OCI-LY3 (cell line): ENCODE measurements at regions not wholly inside any gene's neighbourhood (a gene's known extent, or its start where the extent isn't known, plus 50 kb on each side); places are given as distances from the start of the nearest gene placed in this dataset.
"Not testable (repeated sequence)": the region's sequence is repeated elsewhere in the genome, so short reads cannot be mapped to it uniquely, and the experiment has no call there.

Experiments
- H2AFZ ChIP-seq: fragments of 200-600, 300-600 bp; shearing (Covaris generic); 2 replicates; pipeline ENCODE4 v1.6.0; 2014; ENCODE audit warnings: antibody characterized with exemption, low read depth, low read length
- H3K27ac ChIP-seq: fragments of 200-600, 300-600 bp; sonication (generic); 2 replicates; pipeline ENCODE4 v1.5.1; 2014; ENCODE audit warnings: mild to moderate bottlenecking, low read length, moderate library complexity, mixed read lengths
- H3K27me3 ChIP-seq: fragments of 200-600, 300-600 bp; sonication (generic); 2 replicates; pipeline ENCODE4 v1.6.1; 2014; ENCODE audit warnings: low read depth, low read length, mixed read lengths
- H3K36me3 ChIP-seq: fragments of 200-600, 300-600 bp; sonication (generic); replicated peaks from 2 replicates; pipeline ENCODE3; 2014; ENCODE audit warnings: low read depth, low read length, mixed read lengths
- H3K4me1 ChIP-seq: fragments of 300-600, 200-600 bp; sonication (generic); 2 replicates; pipeline ENCODE4 v1.6.1; 2014; ENCODE audit warnings: low read length, mixed read lengths
- H3K4me2 ChIP-seq: fragments of 200-600, 300-600 bp; sonication (generic); 2 replicates; pipeline ENCODE4 v1.6.1; 2014; ENCODE audit warnings: low read length, mixed read lengths
- H3K4me3 ChIP-seq: fragments of 300-600, 200-600 bp; sonication (generic); 2 replicates; pipeline ENCODE4 v1.5.1; 2014; ENCODE audit warnings: antibody characterized with exemption, mild to moderate bottlenecking, low read length, moderate library complexity
- H3K79me2 ChIP-seq: fragments of 300-600, 200-600 bp; shearing (Covaris generic); 2 replicates; pipeline ENCODE4 v1.6.1; 2014; ENCODE audit warnings: mild to moderate bottlenecking, low read length, mixed read lengths
- H3K9ac ChIP-seq: fragments of 300-600, 200-600 bp; shearing (Covaris generic); 2 replicates; pipeline ENCODE4 v1.6.0; 2014; ENCODE audit warnings: mild to moderate bottlenecking, low read length, moderate library complexity
- H3K9me3 ChIP-seq: fragments of 200-600, 300-600 bp; shearing (Covaris generic); 2 replicates; pipeline ENCODE4 v1.6.1; 2014; ENCODE audit warnings: low read length, mixed read lengths; ENCODE audit not compliant: insufficient read depth
- H4K20me1 ChIP-seq: fragments of 200-600, 300-600 bp; sonication (generic); 2 replicates; pipeline ENCODE4 v1.6.1; 2016; ENCODE audit warnings: low read length, mixed read lengths; ENCODE audit not compliant: insufficient read depth
- CTCF ChIP-seq: fragments of 200-600, 300-600 bp; sonication (generic); IDR thresholded peaks from 2 replicates; pipeline ENCODE4 v1.5.1; 2014; ENCODE audit warnings: antibody characterized with exemption, low read length, low read depth
- EZH2phosphoT487 ChIP-seq: fragments of 200-600 bp; shearing (Covaris generic); IDR thresholded peaks from 2 replicates; pipeline ENCODE4 v1.6.1; 2018; ENCODE audit warnings: antibody characterized with exemption, mixed run types, low read depth

- no peaks in the 10 kb centered on the region for H3K36me3 ChIP-seq
- no peak overlapping the region for H3K4me3 ChIP-seq
- H3K27ac ChIP-seq, result no peak overlapping the region
- TF ChIP-seq EZH2phosphoT487 (no peak), CTCF (no peak)
- no peaks in the 10 kb centered on the region for H3K27me3 ChIP-seq
- H3K4me2 ChIP-seq, result no peak overlapping the region
- no peak overlapping the region for H3K9ac ChIP-seq
- no peaks in the 10 kb centered on the region for H3K4me1 ChIP-seq
- H3K9me3 ChIP-seq, result no peaks in the 10 kb centered on the region
- H4K20me1 ChIP-seq, result no peaks in the 10 kb centered on the region
- no peaks in the 10 kb centered on the region for H3K79me2 ChIP-seq
- H2AFZ ChIP-seq, result no peak overlapping the region
Observed at GRCh38 chr5:126280846-126281245, 142.4 kb upstream of the GRAMD2B start.

- no peak overlapping the region for H3K4me3 ChIP-seq
- H3K27me3 ChIP-seq, result no peaks in the 10 kb centered on the region
- no peak overlapping the region for H2AFZ ChIP-seq
- no peaks in the 10 kb centered on the region for H3K79me2 ChIP-seq
- TF ChIP-seq EZH2phosphoT487 (no peak), CTCF (no peak)
- H3K9me3 ChIP-seq, result no peaks in the 10 kb centered on the region
- H3K36me3 ChIP-seq, result no peaks in the 10 kb centered on the region
- H3K4me1 ChIP-seq, result no peaks in the 10 kb centered on the region
- no peak overlapping the region for H3K4me2 ChIP-seq
- H4K20me1 ChIP-seq, result no peaks in the 10 kb centered on the region
- H3K27ac ChIP-seq, result no peak overlapping the region
- H3K9ac ChIP-seq, result no peak overlapping the region
Observed at GRCh38 chr5:126284977-126285696, 138.1 kb upstream of the GRAMD2B start.

- H3K4me2 ChIP-seq, H2AFZ ChIP-seq, H3K36me3 ChIP-seq, H3K27me3 ChIP-seq, H3K4me1 ChIP-seq, H4K20me1 ChIP-seq, H3K4me3 ChIP-seq, H3K27ac ChIP-seq, H3K9ac ChIP-seq, H3K79me2 ChIP-seq, H3K9me3 ChIP-seq: not testable (repeated sequence)
Observed at GRCh38 chr5:126296121-126296520, 127.1 kb upstream of the GRAMD2B start.

- Histone ChIP-seq H3K27ac (no peak overlapping the region), H3K4me1 (no peaks in the 10 kb centered on the region), H3K36me3 (no peaks in the 10 kb centered on the region), H3K27me3 (no peaks in the 10 kb centered on the region), H3K9ac (no peak overlapping the region), H4K20me1 (no peaks in the 10 kb centered on the region), H3K79me2 (no peaks in the 10 kb centered on the region), H3K4me3 (no peak overlapping the region), H2AFZ (no peak overlapping the region), H3K9me3 (no peaks in the 10 kb centered on the region), H3K4me2 (no peak overlapping the region)
- TF ChIP-seq CTCF (no peak), EZH2phosphoT487 (no peak)
Observed at GRCh38 chr5:126300293-126300692, 122.9 kb upstream of the GRAMD2B start.
